ENCODE measurements at regions not wholly inside any gene's neighbourhood (a gene's known extent, or its start where the extent isn't known, plus 50 kb on each side); places are given as distances from the start of the nearest gene placed in this dataset.
A peak's percentile ranks its signal among the peaks of the same experiment; 100 is the strongest.

- WGBS (ENCODE audit: insufficient coverage, insufficient replicate concordance, low lambda C conversion rate, missing lambda C conversion rate), result 62% methylated on average over 3 of the region's 3 CpGs
- CTCF ChIA-PET, result interaction anchor here (0.6 to 1.3 kb wide), 2 partner anchors 12 to 675 kb away, joined by 3 read pairs; no protein-coding TSS in a partner anchor
- Histone ChIP-seq H3K36me3 (ENCODE audit: control insufficient read depth in 2 of 2, insufficient read depth in 2 of 2, low read length in 1 of 2) (no peaks in the 10 kb centered on the region), H3K4me2 (ENCODE audit: control insufficient read depth, insufficient read depth) (no peak overlapping the region), H3K79me2 (ENCODE audit: control insufficient read depth, insufficient read depth, low read length) (no peaks in the 10 kb centered on the region), H3K4me1 (ENCODE audit: control insufficient read depth, insufficient read depth, low read length) (no peaks in the 10 kb centered on the region), H4K20me1 (ENCODE audit: control insufficient read depth, insufficient read depth) (no peaks in the 10 kb centered on the region), H3K27ac (ENCODE audit: control insufficient read depth, insufficient read depth) (no peak overlapping the region), H3K27me3 (replicated peaks in 1 of 2; ENCODE audit: control insufficient read depth in 2 of 2, insufficient read depth in 2 of 2, low read length in 1 of 2) (no peaks in the 10 kb centered on the region), H3K9me3 (replicated peaks; ENCODE audit: control insufficient read depth, insufficient read depth, low read length) (no peaks in the 10 kb centered on the region), H3K4me3 (no peak overlapping the region), H3K9ac (ENCODE audit: control insufficient read depth, insufficient read depth, low read length) (no peak overlapping the region), H2AFZ (ENCODE audit: control insufficient read depth, low read depth, low read length) (no peak overlapping the region)
- POLR2A ChIA-PET, result no interaction called here
- in situ Hi-C loops (cut with MboI) (no loop called here), intact Hi-C loops (cut with micrococcal nuclease; ENCODE audit: unreplicated experiment) (no loop called here)
- RAD21 ChIA-PET (ENCODE audit: unreplicated experiment), result interaction anchor here (0.5 to 1.4 kb wide), 6 partner anchors 10 to 76 kb away, joined by 3 read pairs; no protein-coding TSS in a partner anchor
- no TSS peak for BruUV-seq (replicated peaks)
- no peak for DNase-seq (ENCODE audit: low read depth, low spot score)
- SMC1A ChIA-PET (ENCODE audit: uncharacterized antibody, unreplicated experiment), result interaction anchor here (0.9 to 1.4 kb wide), 5 partner anchors 11 to 102 kb away, joined by 3 to 5 read pairs (median 4); no protein-coding TSS in a partner anchor
- ATAC-seq, result peak; percentile 76
- peak; percentile 49 for FAIRE-seq
- TF ChIP-seq KDM1A (IDR thresholded peaks at IDR 0.05; ENCODE audit: borderline replicate concordance), result no peak
- peak in 1 of 2 experiments; percentile 77; a peak in 2 of 4 replicates for TF ChIP-seq ETV6 (conservative IDR thresholded peaks at IDR 0.05 in 1 of 2, IDR thresholded peaks at IDR 0.05 in 1 of 2; ENCODE audit: borderline replicate concordance in 1 of 2, low read depth in 1 of 2)
- no peak for TF ChIP-seq RBBP5 (conservative IDR thresholded peaks at IDR 0.05)
- TF ChIP-seq EED (IDR thresholded peaks at IDR 0.05; ENCODE audit: low read depth), result peak; percentile 74
- TF ChIP-seq TCF3 (IDR thresholded peaks at IDR 0.05; ENCODE audit: borderline replicate concordance, insufficient read depth, low read depth, low read length), result no peak
- TF ChIP-seq ZBED1 (IDR thresholded peaks at IDR 0.05; ENCODE audit: borderline replicate concordance), result peak; percentile 40; the same call in 1 of the 2 replicates
- TF ChIP-seq EP300 (IDR thresholded peaks at IDR 0.05; ENCODE audit: borderline replicate concordance in 1 of 2, control insufficient read depth in 1 of 2, low read depth in 2 of 2, low read length in 2 of 2), result no peak
- TF ChIP-seq ZNF207 (IDR thresholded peaks at IDR 0.05; ENCODE audit: borderline replicate concordance), result no peak
- TF ChIP-seq CREB1 (IDR thresholded peaks at IDR 0.05; ENCODE audit: low read depth), result peak; percentile 32; the same call in 1 of the 2 replicates
- peak; percentile 59; the same call in 1 of the 2 replicates for TF ChIP-seq IRF4 (IDR thresholded peaks at IDR 0.05; ENCODE audit: low read depth, low read length)
- peak; percentile 64; the same call in 1 of the 2 replicates for TF ChIP-seq ATF2 (IDR thresholded peaks at IDR 0.05; ENCODE audit: low read length)
- peak; percentile 56; the same call in 1 of the 2 replicates for TF ChIP-seq RUNX3 (IDR thresholded peaks at IDR 0.05; ENCODE audit: low read length)
- peak; percentile 71 for TF ChIP-seq NFIC (IDR thresholded peaks at IDR 0.05; ENCODE audit: low read depth, low read length)
- TF ChIP-seq RB1 (IDR thresholded peaks at IDR 0.05; ENCODE audit: borderline replicate concordance), result no peak
- TF ChIP-seq JUNB (IDR thresholded peaks at IDR 0.05), result peak; percentile 74
- TF ChIP-seq PAX8 (IDR thresholded peaks at IDR 0.05), result no peak
- peak; percentile 50; the same call in 1 of the 2 replicates for TF ChIP-seq BCL11A (IDR thresholded peaks at IDR 0.05; ENCODE audit: low read depth, low read length)
- no peak for TF ChIP-seq BACH1 (IDR thresholded peaks at IDR 0.05; ENCODE audit: borderline replicate concordance)
- no peak for TF ChIP-seq MEF2B (IDR thresholded peaks at IDR 0.05; ENCODE audit: partially characterized antibody, poor library complexity, severe bottlenecking)
- peak; percentile 64; the same call in 1 of the 2 replicates for TF ChIP-seq CBX5 (IDR thresholded peaks at IDR 0.05; ENCODE audit: low read depth)
- TF ChIP-seq PKNOX1 (IDR thresholded peaks at IDR 0.05), result peak; percentile 71
- TF ChIP-seq EGR1 (IDR thresholded peaks at IDR 0.05; ENCODE audit: borderline replicate concordance in 1 of 2, low read depth in 2 of 2, low read length in 2 of 2), result peak in 1 of 2 experiments; percentile 81; a peak in 1 of 3 replicates
- TF ChIP-seq CEBPB (IDR thresholded peaks at IDR 0.05; ENCODE audit: borderline replicate concordance in 1 of 2, low read depth in 2 of 2, low read length in 2 of 2), result peak in 1 of 2 experiments; percentile 21; a peak in 1 of 4 replicates
These were observed 207.9 kb upstream of the COL8A1 start for GRCh38 chr3:99430348-99431134.
